IMR-90 (cell line): ENCODE measurements at regions not wholly inside any gene's neighbourhood (a gene's known extent, or its start where the extent isn't known, plus 50 kb on each side); places are given as distances from the start of the nearest gene placed in this dataset.

Experiments used
- ATAC-seq: fragments of 200-7000 bp; cut with Tn5 transposase; 2 replicates; pipeline ENCODE4 v1.9.1; 2020; ENCODE audit warnings: low read depth, mild to moderate bottlenecking, moderate library complexity
- BruUV-seq: library from RNA; stranded (reverse); fragments of 400-500 nt; replicated peaks from 2 replicates; lab custom pipeline; 2021; lab: Mats Ljungman, UMichigan
- CTCF ChIA-PET: fragments of 300-600 bp; formaldehyde crosslinking; extraction: SDS; loops from one replicate; lab custom pipeline; 2021; ENCODE audit warnings: antibody characterized with exemption; lab: Yijun Ruan, JAX
- POLR2A ChIA-PET: fragments of 300-600 bp; sonication (Branson Sonifier 250); formaldehyde crosslinking; loops from one replicate; lab custom pipeline; 2022; ENCODE audit warnings: antibody characterized with exemption; ENCODE audit not compliant: unreplicated experiment; lab: Charles Lee
- DNase-seq: peaks from one replicate; pipeline ENCODE4 v3.0.0; 2013
- H2AFZ ChIP-seq: replicated peaks from 2 replicates; pipeline ENCODE3; 2013; ENCODE audit warnings: low read length, mild to moderate bottlenecking; ENCODE audit not compliant: poor library complexity
- H2AK5ac ChIP-seq: 2 replicates; pipeline ENCODE4 v1.6.1; 2013; ENCODE audit warnings: low read depth, low read length, inconsistent platforms
- H2AK9ac ChIP-seq: replicated peaks from 2 replicates; pipeline ENCODE3; 2013; ENCODE audit warnings: mild to moderate bottlenecking, low read depth, low read length, moderate library complexity; ENCODE audit not compliant: poor library complexity
- H2BK120ac ChIP-seq: 2 replicates; pipeline ENCODE4 v1.6.1; 2013; ENCODE audit warnings: low read depth, low read length, inconsistent platforms
- H2BK15ac ChIP-seq: 3 replicates; pipeline ENCODE4 v1.6.1; 2013; ENCODE audit warnings: low read depth, low read length, inconsistent platforms
- H2BK20ac ChIP-seq: 2 replicates; pipeline ENCODE4 v1.6.1; 2013; ENCODE audit warnings: low read depth, mild to moderate bottlenecking, inconsistent platforms, low read length, moderate library complexity
- H2BK5ac ChIP-seq: 2 replicates; pipeline ENCODE4 v1.6.1; 2013; ENCODE audit warnings: mild to moderate bottlenecking, low read depth, low read length, inconsistent platforms; ENCODE audit not compliant: poor library complexity, severe bottlenecking
- H3K14ac ChIP-seq: replicated peaks from 2 replicates; pipeline ENCODE4 v1.6.1; 2013; ENCODE audit warnings: low read depth, low read length, inconsistent platforms
- H3K18ac ChIP-seq: 2 replicates; pipeline ENCODE4 v1.6.1; 2013; ENCODE audit warnings: low read depth, low read length, control low read depth
- H3K23ac ChIP-seq: 2 replicates; pipeline ENCODE4 v1.6.1; 2013; ENCODE audit warnings: low read depth, low read length, inconsistent platforms
- H3K27ac ChIP-seq: 2 replicates; pipeline ENCODE4 v1.5.1; 2013; ENCODE audit warnings: mild to moderate bottlenecking, control low read depth, low read length; ENCODE audit not compliant: insufficient read depth
- H3K27me3 ChIP-seq: 2 replicates; pipeline ENCODE4 v1.6.1; 2013; ENCODE audit warnings: low read length; ENCODE audit not compliant: control insufficient read depth, insufficient read depth
- H3K36me3 ChIP-seq: 2 replicates; pipeline ENCODE4 v1.6.1; 2013; ENCODE audit warnings: low read length, mixed read lengths; ENCODE audit not compliant: control insufficient read depth, insufficient read depth
- H3K4ac ChIP-seq: 2 replicates; pipeline ENCODE4 v1.6.1; 2013; ENCODE audit warnings: low read depth, low read length, inconsistent platforms
- H3K4me1 ChIP-seq: 2 replicates; pipeline ENCODE4 v1.6.1; 2013; ENCODE audit warnings: low read length, mixed read lengths; ENCODE audit not compliant: control insufficient read depth, insufficient read depth
- H3K4me2 ChIP-seq: 2 replicates; pipeline ENCODE4 v1.6.1; 2013; ENCODE audit warnings: low read depth, mild to moderate bottlenecking, control low read depth, low read length, moderate library complexity
- H3K4me3 ChIP-seq: 2 replicates; pipeline ENCODE4 v1.5.1; 2013; ENCODE audit warnings: low read depth, mild to moderate bottlenecking, control low read depth, low read length, moderate library complexity; ENCODE audit not compliant: insufficient read depth
- H3K56ac ChIP-seq: 2 replicates; pipeline ENCODE4 v1.6.1; 2013; ENCODE audit warnings: low read length, inconsistent platforms; ENCODE audit not compliant: insufficient read depth; ENCODE audit errors: extremely low read depth
- H3K79me1 ChIP-seq, 2 experiments: 2 replicates each; pipeline ENCODE4 v1.6.1; 2013; ENCODE audit warnings: low read length in 2 of 2, inconsistent platforms in 1 of 2, low read depth in 1 of 2
- H3K9ac ChIP-seq: 2 replicates; pipeline ENCODE4 v1.6.1; 2013; ENCODE audit warnings: low read depth, low read length, control low read depth
- H3K9me1 ChIP-seq: 2 replicates; pipeline ENCODE4 v1.6.1; 2013; ENCODE audit warnings: low read length, inconsistent platforms; ENCODE audit not compliant: insufficient read depth
- H3K9me3 ChIP-seq: 2 replicates; pipeline ENCODE4 v1.6.1; 2013; ENCODE audit warnings: low read length; ENCODE audit not compliant: control insufficient read depth, insufficient read depth
- H4K20me1 ChIP-seq: 2 replicates; pipeline ENCODE4 v1.6.1; 2013; ENCODE audit warnings: low read length, inconsistent platforms; ENCODE audit not compliant: insufficient read depth
- H4K5ac ChIP-seq: 2 replicates; pipeline ENCODE4 v1.6.1; 2013; ENCODE audit warnings: mild to moderate bottlenecking, low read depth, low read length, control low read depth
- H4K8ac ChIP-seq, 2 experiments: 2 replicates each; pipeline ENCODE4 v1.6.1; 2013; ENCODE audit warnings: low read depth in 2 of 2, low read length in 2 of 2, control low read depth in 1 of 2, inconsistent platforms in 1 of 2
- H4K91ac ChIP-seq: 2 replicates; pipeline ENCODE4 v1.6.1; 2013; ENCODE audit warnings: low read depth, low read length, inconsistent platforms; ENCODE audit not compliant: insufficient read depth
- ELK1 ChIP-seq: fragments of 150-350 bp; IDR thresholded peaks from 2 replicates; pipeline ENCODE4 v1.6.1; 2016; ENCODE audit warnings: low read depth, mild to moderate bottlenecking, low read length, moderate library complexity, borderline replicate concordance
- WGBS, 2 experiments: methylation state at CpG; one replicate each; pipeline versions ENCODE4 v1.1.5 to v1.1.7; 2013; ENCODE audit warnings: missing lambda C conversion rate in 2 of 2; ENCODE audit not compliant: insufficient read length in 1 of 2; ENCODE audit errors: extremely low coverage in 2 of 2; 5-methylcytosine and 5-hydroxymethylcytosine counted together
- dilution Hi-C: fragments of 300-500 bp; cut with HindIII; formaldehyde crosslinking; loops from one replicate; pipeline ENCODE4 v1.14.3; 2018; ENCODE audit warnings: low sequenced_read_pairs; ENCODE audit not compliant: unreplicated experiment
- in situ Hi-C: fragments of 300-500 bp; cut with MboI; formaldehyde crosslinking; loops from 3 replicates; pipeline ENCODE4 v1.14.3; 2019; ENCODE audit warnings: low sequenced_read_pairs, inconsistent platforms, mixed read lengths
- intact Hi-C: fragments of 100-400 bp; cut with micrococcal nuclease; formaldehyde crosslinking; loops from 2 replicates; pipeline ENCODE4 v1.10.0; 2022

- no peak overlapping the region for H3K4ac ChIP-seq
- DNase-seq: no peak
- TF ChIP-seq ELK1: no peak
- H4K5ac ChIP-seq: no peak overlapping the region
- intact Hi-C loops: no loop called here
- H2BK5ac ChIP-seq: no peak overlapping the region
- ATAC-seq: no peak
- no peaks in the 10 kb centered on the region for H3K27me3 ChIP-seq
- no peak overlapping the region for H3K23ac ChIP-seq
- H3K27ac ChIP-seq: no peak overlapping the region
- no peak overlapping the region for H2AK5ac ChIP-seq
- no peak overlapping the region for H2BK120ac ChIP-seq
- no CpG with 5 or more reads among the region's 5 CpGs for WGBS, 2 experiments
- no peak overlapping the region for H2AFZ ChIP-seq
- no peak overlapping the region for H3K9ac ChIP-seq
- H3K36me3 ChIP-seq: no peaks in the 10 kb centered on the region
- in situ Hi-C loops: no loop called here
- no peak overlapping the region for H3K4me2 ChIP-seq
- no peaks in the 10 kb centered on the region for H3K9me1 ChIP-seq
- H3K14ac ChIP-seq: no peak overlapping the region
- no peak overlapping the region for H2AK9ac ChIP-seq
- H3K4me1 ChIP-seq: no peaks in the 10 kb centered on the region
- H3K18ac ChIP-seq: no peak overlapping the region
- H4K91ac ChIP-seq: no peak overlapping the region
- no peaks in the 10 kb centered on the region for H4K20me1 ChIP-seq
- H3K9me3 ChIP-seq: no peaks in the 10 kb centered on the region
- ChIA-PET CTCF (interaction anchor here (0.6 kb wide), 1 partner anchor 424 kb away, joined by 9 read pairs; no protein-coding TSS in a partner anchor), POLR2A (no interaction called here)
- H2BK15ac ChIP-seq: no peak overlapping the region
- no TSS peak for BruUV-seq
- no peak overlapping the region for H2BK20ac ChIP-seq
- no peaks in the 10 kb centered on the region for H3K79me1 ChIP-seq
- dilution Hi-C loops: no loop called here
- H3K4me3 ChIP-seq: no peak overlapping the region
- H4K8ac ChIP-seq: no peak overlapping the region
- no peak overlapping the region for H3K56ac ChIP-seq
Measured at GRCh38 chr10:6978187-6978627, 398.1 kb upstream of the PRKCQ start.
